ENCODE measurements at regions not wholly inside any gene's neighbourhood (a gene's known extent, or its start where the extent isn't known, plus 50 kb on each side); places are given as distances from the start of the nearest gene placed in this dataset.

- no peak for TF ChIP-seq CTCF (IDR thresholded peaks at IDR 0.05)
- no peak for TF ChIP-seq POLR2A (IDR thresholded peaks at IDR 0.05)
- WGBS, 2 donors, result 88 to 89% methylated on average over 3 of the region's 3 CpGs
- Histone ChIP-seq H3K4me1 (peaks cover 0 to 32% of the 10 kb centered on the region in 2 donors), H3K4me3 (replicated peaks in 1 of 3) (no peak overlapping the region), H3K27me3 (peaks cover 4% of the 10 kb centered on the region), H3K36me3 (no peaks in the 10 kb centered on the region), H3K27ac (no peak overlapping the region), H3K9me3 (no peaks in the 10 kb centered on the region)
- intact Hi-C loops (cut with DNase I), result no loop called here
- DNase-seq, result no peak
Measured at GRCh38 chr15:66651198-66651597, 50.8 kb upstream of the SMAD6 start.

GRCh38 chr15:66651913-66652642 lies 50.0 kb upstream of the SMAD6 start:
- Histone ChIP-seq H3K36me3 (no peaks in the 10 kb centered on the region), H3K27me3 (peaks cover 4% of the 10 kb centered on the region), H3K9me3 (no peaks in the 10 kb centered on the region), H3K4me3 (replicated peaks in 1 of 3) (no peak overlapping the region), H3K27ac (no peak overlapping the region), H3K4me1 (peaks cover 0 to 26% of the 10 kb centered on the region in 2 donors)
- no peak for TF ChIP-seq POLR2A (IDR thresholded peaks at IDR 0.05)
- no peak for TF ChIP-seq CTCF (IDR thresholded peaks at IDR 0.05)
- DNase-seq, result no peak
- intact Hi-C loops (cut with DNase I), result no loop called here
- WGBS, 2 donors, result 74 to 75% methylated on average over 5 of the region's 5 CpGs
